Body of pancreas (tissue), 4 donors: ENCODE measurements at regions not wholly inside any gene's neighbourhood (a gene's known extent, or its start where the extent isn't known, plus 50 kb on each side); places are given as distances from the start of the nearest gene placed in this dataset.

Experiments used
- CTCF ChIP-seq, 7 experiments: fragments of 450-650 bp in 4 of 7; fragments of 200-600 bp in 3 of 7; sonication (generic) in 3 of 7; IDR thresholded peaks; one replicate each; pipeline ENCODE4 v1.5.1; 2016 to 2019; ENCODE audit warnings: antibody characterized with exemption in 7 of 7
- POLR2A ChIP-seq, 3 donors: fragments of 450-650 bp; IDR thresholded peaks; one replicate each; pipeline ENCODE4 v1.6.1; 2016; ENCODE audit warnings: antibody characterized with exemption in 3 of 3, mild to moderate bottlenecking in 2 of 3

DNA sequence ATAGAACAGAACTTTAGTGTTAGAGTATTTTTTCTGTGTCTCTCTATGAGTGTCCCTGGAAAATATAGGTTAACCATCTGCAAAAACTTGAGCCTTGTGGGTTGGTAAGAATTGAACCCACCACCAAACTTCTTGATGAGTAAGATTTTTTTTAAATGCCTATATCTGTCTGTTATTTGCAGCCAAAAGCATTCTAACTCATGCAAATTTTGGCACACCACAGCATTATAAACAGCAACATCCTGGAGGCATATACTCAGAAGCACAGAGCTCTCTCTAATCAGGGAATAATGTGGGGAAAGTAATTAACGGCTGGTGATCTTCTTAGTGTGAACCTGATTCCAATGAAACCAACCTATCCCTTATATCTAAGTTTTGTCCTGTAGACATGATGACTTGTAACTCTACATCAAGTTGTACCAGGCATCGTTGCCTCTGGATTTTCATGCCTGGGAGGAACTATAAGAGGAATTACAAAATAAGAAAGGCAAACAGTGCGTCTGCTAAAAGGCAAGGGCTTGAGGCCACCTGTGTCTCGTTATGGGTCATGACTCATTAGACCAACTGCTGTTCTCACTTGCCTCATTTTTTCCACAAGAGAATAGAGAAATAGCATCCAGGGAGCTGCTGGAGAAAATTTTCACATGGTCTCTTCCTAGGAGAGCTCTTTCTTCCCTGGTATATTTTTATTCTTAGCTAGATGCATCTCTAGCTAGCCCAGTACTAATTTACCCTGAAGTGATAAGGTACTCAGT lies 202.4 kb downstream of the CHIC2 start:
- TF ChIP-seq POLR2A (IDR thresholded peaks at IDR 0.05) = no peak
- TF ChIP-seq CTCF (IDR thresholded peaks at IDR 0.05) = no peak
